ENCODE measurements at regions not wholly inside any gene's neighbourhood (a gene's known extent, or its start where the extent isn't known, plus 50 kb on each side); places are given as distances from the start of the nearest gene placed in this dataset.

DNA sequence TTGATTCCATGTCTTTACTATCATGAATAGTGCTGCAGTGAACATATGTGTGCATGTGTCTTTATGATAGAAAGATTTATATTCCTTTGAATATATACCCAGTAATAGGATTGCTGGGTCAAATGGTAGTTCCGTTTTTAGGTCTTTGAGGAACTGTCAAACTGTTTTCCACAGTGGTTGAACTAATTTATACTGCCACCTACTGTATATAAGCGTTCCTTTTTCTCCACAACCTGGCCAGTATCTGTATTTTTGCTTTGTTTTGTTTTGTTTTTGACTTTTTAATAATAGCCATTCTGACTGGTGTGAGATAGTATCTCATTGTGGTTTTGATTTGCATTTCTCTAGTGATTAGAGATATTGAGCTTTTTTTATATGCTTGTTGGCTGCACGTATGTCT lies 641.6 kb downstream of the SUCLG1 start:
- intact Hi-C loops (cut with micrococcal nuclease; ENCODE audit: unreplicated experiment): no loop called here
- Histone ChIP-seq H3K27ac (ENCODE audit: low read length) (no peak overlapping the region), H3K9me3 (ENCODE audit: control insufficient read depth, insufficient read depth, low read depth, low read length) (no peaks in the 10 kb centered on the region), H3K4me3 (ENCODE audit: low read depth in 2 of 2, low read length in 2 of 2) (no peak overlapping the region), H3K36me3 (ENCODE audit: control insufficient read depth, insufficient read depth, low read length) (no peaks in the 10 kb centered on the region), H3K27me3 (ENCODE audit: control insufficient read depth, insufficient read depth, low read length) (no peaks in the 10 kb centered on the region), H3K4me1 (ENCODE audit: control insufficient read depth, insufficient read depth, low read length) (no peaks in the 10 kb centered on the region)
- no peak for DNase-seq (ENCODE audit: low read depth, low spot score)
- ATAC-seq: no peak
- CTCF ChIA-PET: interaction anchor here (0.7 kb wide), 1 partner anchor 191 kb away, joined by 6 read pairs; no protein-coding TSS in a partner anchor
- POLR2A ChIA-PET: no interaction called here
- no peak for TF ChIP-seq POLR2AphosphoS5 (IDR thresholded peaks at IDR 0.05; ENCODE audit: low read depth, low read length)
- peak; percentile 27; the same call in 1 of the 2 replicates for TF ChIP-seq CTCF (IDR thresholded peaks at IDR 0.05)
- no TSS peak for BruUV-seq (replicated peaks)
- in situ Hi-C loops (cut with HindIII; ENCODE audit: low pct_unique_long_range_greater_than_20kb, low sequenced_read_pairs): no loop called here

GRCh38 chr2:83808878-83809277 lies 650.2 kb downstream of the SUCLG1 start:
- ATAC-seq (no peak), DNase-seq (ENCODE audit: low read depth, low spot score) (no peak)
- intact Hi-C loops (cut with micrococcal nuclease; ENCODE audit: unreplicated experiment) (no loop called here), in situ Hi-C loops (cut with HindIII; ENCODE audit: low pct_unique_long_range_greater_than_20kb, low sequenced_read_pairs) (no loop called here)
- Histone ChIP-seq H3K27me3 (ENCODE audit: control insufficient read depth, insufficient read depth, low read length) (no peaks in the 10 kb centered on the region), H3K4me1 (ENCODE audit: control insufficient read depth, insufficient read depth, low read length) (no peaks in the 10 kb centered on the region), H3K27ac (ENCODE audit: low read length) (no peak overlapping the region), H3K4me3 (ENCODE audit: low read depth in 2 of 2, low read length in 2 of 2) (no peak overlapping the region), H3K36me3 (ENCODE audit: control insufficient read depth, insufficient read depth, low read length) (no peaks in the 10 kb centered on the region), H3K9me3 (ENCODE audit: control insufficient read depth, insufficient read depth, low read depth, low read length) (no peaks in the 10 kb centered on the region)
- BruUV-seq (replicated peaks): no TSS peak
- ChIA-PET CTCF (no interaction called here), POLR2A (no interaction called here)
- TF ChIP-seq POLR2AphosphoS5 (IDR thresholded peaks at IDR 0.05; ENCODE audit: low read depth, low read length): no peak
- no peak for TF ChIP-seq CTCF (IDR thresholded peaks at IDR 0.05)
- TF ChIP-seq SIN3A (IDR thresholded peaks at IDR 0.05; ENCODE audit: borderline replicate concordance, insufficient read depth, low read depth, low read length): no peak
- TF ChIP-seq, protein P1, sequence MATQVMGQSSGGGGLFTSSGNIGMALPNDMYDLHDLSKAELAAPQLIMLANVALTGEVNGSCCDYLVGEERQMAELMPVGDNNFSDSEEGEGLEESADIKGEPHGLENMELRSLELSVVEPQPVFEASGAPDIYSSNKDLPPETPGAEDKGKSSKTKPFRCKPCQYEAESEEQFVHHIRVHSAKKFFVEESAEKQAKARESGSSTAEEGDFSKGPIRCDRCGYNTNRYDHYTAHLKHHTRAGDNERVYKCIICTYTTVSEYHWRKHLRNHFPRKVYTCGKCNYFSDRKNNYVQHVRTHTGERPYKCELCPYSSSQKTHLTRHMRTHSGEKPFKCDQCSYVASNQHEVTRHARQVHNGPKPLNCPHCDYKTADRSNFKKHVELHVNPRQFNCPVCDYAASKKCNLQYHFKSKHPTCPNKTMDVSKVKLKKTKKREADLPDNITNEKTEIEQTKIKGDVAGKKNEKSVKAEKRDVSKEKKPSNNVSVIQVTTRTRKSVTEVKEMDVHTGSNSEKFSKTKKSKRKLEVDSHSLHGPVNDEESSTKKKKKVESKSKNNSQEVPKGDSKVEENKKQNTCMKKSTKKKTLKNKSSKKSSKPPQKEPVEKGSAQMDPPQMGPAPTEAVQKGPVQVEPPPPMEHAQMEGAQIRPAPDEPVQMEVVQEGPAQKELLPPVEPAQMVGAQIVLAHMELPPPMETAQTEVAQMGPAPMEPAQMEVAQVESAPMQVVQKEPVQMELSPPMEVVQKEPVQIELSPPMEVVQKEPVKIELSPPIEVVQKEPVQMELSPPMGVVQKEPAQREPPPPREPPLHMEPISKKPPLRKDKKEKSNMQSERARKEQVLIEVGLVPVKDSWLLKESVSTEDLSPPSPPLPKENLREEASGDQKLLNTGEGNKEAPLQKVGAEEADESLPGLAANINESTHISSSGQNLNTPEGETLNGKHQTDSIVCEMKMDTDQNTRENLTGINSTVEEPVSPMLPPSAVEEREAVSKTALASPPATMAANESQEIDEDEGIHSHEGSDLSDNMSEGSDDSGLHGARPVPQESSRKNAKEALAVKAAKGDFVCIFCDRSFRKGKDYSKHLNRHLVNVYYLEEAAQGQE (IDR thresholded peaks at IDR 0.05; ENCODE audit: insufficient read depth in 1 of 2, low read depth in 2 of 2, low read length in 1 of 2): no peak
- TF ChIP-seq TCF7L2 (IDR thresholded peaks at IDR 0.05; ENCODE audit: low read depth, low read length): no peak

- in situ Hi-C loops (cut with HindIII; ENCODE audit: low pct_unique_long_range_greater_than_20kb, low sequenced_read_pairs) (no loop called here), intact Hi-C loops (cut with micrococcal nuclease; ENCODE audit: unreplicated experiment) (no loop called here)
- H3K9me3 ChIP-seq (ENCODE audit: control insufficient read depth, insufficient read depth, low read depth, low read length): no peaks in the 10 kb centered on the region
- H3K36me3 ChIP-seq (ENCODE audit: control insufficient read depth, insufficient read depth, low read length): no peaks in the 10 kb centered on the region
- no peak overlapping the region for H3K4me3 ChIP-seq (ENCODE audit: low read depth in 2 of 2, low read length in 2 of 2)
- POLR2A ChIA-PET: no interaction called here
- H3K27me3 ChIP-seq (ENCODE audit: control insufficient read depth, insufficient read depth, low read length): no peaks in the 10 kb centered on the region
- DNase-seq (ENCODE audit: low read depth, low spot score) (no peak), ATAC-seq (no peak)
- TF ChIP-seq TCF7L2 (IDR thresholded peaks at IDR 0.05; ENCODE audit: low read depth, low read length) (no peak), POLR2AphosphoS5 (IDR thresholded peaks at IDR 0.05; ENCODE audit: low read depth, low read length) (no peak), SIN3A (IDR thresholded peaks at IDR 0.05; ENCODE audit: borderline replicate concordance, insufficient read depth, low read depth, low read length) (no peak), CTCF (IDR thresholded peaks at IDR 0.05) (no peak)
- TF ChIP-seq, protein P1 (IDR thresholded peaks at IDR 0.05; ENCODE audit: insufficient read depth in 1 of 2, low read depth in 2 of 2, low read length in 1 of 2): no peak
- CTCF ChIA-PET: no interaction called here
- BruUV-seq (replicated peaks): no TSS peak
- H3K27ac ChIP-seq (ENCODE audit: low read length): no peak overlapping the region
- no peaks in the 10 kb centered on the region for H3K4me1 ChIP-seq (ENCODE audit: control insufficient read depth, insufficient read depth, low read length)
These were observed 656.5 kb downstream of the SUCLG1 start for GRCh38 chr2:83802604-83803003.

All from Panc1 (cell line).